HG02798 (cell line): ENCODE measurements at regions not wholly inside any gene's neighbourhood (a gene's known extent, or its start where the extent isn't known, plus 50 kb on each side); places are given as distances from the start of the nearest gene placed in this dataset.
"Not testable (repeated sequence)": the region's sequence is repeated elsewhere in the genome, so short reads cannot be mapped to it uniquely, and the experiment has no call there.

Experiments used
- ATAC-seq: cut with Tn5 transposase; IDR thresholded peaks from one replicate; pipeline ENCODE4 v1.9.1; 2021; ENCODE audit warnings: mild to moderate bottlenecking; ENCODE audit not compliant: unreplicated experiment, poor library complexity

DNA sequence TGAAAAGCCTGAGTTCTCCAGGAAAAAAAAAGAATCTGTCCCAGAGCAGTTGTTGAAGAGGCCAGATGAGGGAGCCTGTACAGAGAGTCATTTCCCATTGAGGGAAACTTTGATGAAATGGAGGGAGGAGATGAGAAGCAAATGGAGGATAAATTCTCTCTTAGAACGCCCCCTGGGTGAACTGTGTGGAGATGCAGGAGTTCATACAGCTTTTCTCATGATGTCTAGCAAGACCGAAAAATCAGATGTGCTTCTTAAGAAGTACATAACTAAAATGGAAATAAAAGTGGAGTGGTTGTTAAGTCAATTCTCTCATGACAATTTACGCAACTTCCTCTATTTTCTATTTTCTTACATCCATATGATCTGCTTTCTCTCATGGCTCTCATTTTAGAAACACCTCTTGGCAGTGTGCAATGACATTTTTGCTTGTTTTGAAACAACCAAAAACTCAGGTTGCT lies 1263.1 kb downstream of the PCDH9 start:
- no peak for ATAC-seq

DNA sequence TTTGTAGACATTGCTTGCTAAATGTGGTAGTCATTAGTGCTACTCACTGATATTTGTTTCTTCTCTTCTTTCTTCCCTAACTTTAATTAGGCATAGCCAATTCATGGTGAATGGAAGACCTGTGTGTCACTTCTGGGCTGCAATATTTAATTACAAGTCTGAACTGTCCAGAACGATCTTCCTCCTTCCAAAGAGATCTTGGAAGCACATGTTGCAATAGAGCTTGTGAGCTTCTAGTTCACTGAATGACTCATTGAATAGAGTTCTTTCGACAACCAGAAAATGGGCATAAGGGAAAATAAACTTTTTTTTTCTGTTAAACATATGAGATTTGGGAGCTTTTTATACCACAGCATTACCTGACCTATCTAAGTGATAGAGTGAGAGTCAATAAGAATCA lies 1264.6 kb downstream of the PCDH9 start:
- ATAC-seq = no peak

GRCh38 chr13:65964672-65965071 lies 1265.5 kb downstream of the PCDH9 start:
- no peak for ATAC-seq

DNA sequence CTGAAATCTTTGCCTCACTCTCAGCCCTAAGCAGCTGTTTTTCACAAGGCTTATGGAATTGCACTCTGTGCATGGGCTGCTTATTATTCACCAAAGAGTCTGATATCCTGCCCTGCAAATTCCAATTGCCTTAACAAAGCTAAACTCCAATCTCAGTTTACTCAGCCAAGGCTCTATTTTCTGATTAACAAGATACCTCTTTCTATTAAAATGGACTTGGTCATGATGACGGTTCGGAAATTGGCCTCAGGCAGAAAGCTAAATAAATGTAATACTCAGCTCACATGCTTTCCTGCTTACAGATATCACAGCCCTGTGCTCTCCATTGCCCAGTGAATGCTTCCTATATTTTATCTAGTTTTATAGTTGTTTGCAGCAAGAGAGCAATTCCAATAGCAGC lies 1270.8 kb downstream of the PCDH9 start:
- ATAC-seq = no peak

DNA sequence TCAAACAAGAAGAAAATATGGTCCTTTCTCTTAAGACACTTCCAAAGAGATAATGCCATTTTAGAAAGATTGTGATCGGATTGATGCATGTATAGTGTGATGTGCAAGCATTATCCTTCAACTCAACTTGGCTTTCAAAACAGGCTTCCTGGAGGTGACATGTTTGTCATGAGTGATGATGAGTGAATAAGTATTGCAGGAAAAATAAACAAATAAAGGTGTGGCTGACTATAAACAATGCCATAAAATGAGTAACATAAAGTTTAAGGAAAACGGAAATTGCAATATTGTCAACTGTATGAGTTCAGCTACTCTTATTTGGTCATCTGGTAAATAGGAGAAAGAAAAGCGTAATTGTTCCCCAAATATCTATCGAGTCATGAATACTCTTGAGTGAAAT lies 1283.7 kb downstream of the PCDH9 start:
- no peak for ATAC-seq

DNA sequence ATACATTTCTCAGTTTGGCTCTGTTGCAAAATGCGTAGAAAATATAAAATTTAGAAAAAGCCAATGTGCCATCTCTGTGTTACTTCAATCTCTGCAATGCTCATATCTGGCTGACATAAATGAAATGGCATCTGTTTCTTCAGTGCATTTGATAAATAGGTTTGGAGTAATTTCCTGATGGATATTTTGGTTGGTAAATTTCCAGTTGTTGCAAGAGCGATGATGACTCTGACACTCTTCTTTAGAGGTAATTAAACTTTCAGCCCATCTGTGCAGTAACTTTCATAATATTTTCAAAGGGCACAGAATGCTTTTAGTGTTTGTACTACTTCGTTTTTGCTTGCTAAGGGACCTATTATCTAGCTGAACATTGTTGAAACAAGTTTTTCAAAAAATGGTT lies 1286.4 kb downstream of the PCDH9 start:
- ATAC-seq = no peak

GRCh38 chr13:65943024-65943423 lies 1287.1 kb downstream of the PCDH9 start:
- ATAC-seq = no peak

GRCh38 chr13:65940720-65941119 lies 1289.4 kb downstream of the PCDH9 start:
- ATAC-seq = no peak

GRCh38 chr13:65937251-65937650 lies 1292.9 kb downstream of the PCDH9 start:
- no peak for ATAC-seq

- no peak for ATAC-seq
Measured at GRCh38 chr13:65936249-65936648, 1293.9 kb downstream of the PCDH9 start.

GRCh38 chr13:65932587-65933239 lies 1297.4 kb downstream of the PCDH9 start:
- ATAC-seq = no peak

DNA sequence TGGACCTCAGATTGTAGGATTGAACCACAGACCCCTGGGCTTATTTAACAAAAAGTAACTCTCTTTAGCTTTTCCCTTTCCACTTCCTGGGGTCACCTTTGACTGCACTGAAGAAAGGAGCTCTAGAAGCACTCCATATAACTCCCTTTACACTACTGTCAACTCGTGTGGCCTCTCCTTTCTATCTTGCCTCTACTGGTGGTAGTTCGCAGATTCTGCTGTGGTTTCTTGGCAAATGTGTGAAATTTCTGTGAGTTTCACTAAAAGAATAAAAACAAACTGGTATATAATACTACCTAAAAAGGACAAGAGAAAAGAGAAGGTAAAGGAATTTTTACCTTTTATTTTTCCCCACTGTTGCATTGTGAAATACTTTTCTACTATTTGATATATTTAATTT lies 1298.1 kb downstream of the PCDH9 start:
- no peak for ATAC-seq

DNA sequence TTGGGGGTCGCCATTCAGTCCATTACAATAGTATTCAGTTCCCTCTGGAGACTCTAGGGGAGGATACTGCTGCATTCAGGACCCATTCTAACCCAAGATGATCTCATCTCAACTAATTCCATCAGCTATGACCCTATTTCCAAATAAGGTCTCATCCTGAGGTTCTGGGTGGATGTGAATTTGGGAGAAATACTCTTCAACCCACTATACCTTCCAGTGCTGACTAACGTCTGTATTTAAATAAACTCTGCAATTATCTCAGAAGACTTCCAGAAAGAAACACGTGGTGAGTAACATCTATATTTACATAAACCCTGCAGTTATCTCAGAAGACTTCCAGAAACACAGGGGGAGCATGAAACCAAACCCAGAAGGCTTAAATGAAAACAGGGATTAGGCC lies 1300.7 kb downstream of the PCDH9 start:
- no peak for ATAC-seq

DNA sequence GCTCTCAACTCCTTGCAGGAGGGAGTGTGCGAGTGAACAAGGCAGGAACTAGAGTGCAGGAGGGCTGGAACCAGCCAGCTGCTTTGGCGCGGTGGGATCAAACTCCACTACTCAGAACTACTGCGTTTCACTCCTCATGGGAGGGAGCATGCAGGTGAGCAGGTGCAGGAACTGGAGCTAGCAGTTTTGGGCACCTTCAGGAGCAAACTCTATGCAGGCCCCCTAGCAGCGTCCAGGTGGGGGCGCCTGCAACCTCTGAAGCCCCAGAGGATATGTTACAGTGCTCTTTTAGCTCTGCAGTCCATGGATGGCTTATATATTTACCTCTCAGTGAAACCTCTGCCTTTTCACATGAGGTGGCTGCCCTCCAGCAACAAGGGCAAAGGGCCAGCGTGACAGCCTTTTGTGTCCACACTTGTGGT lies 1303.4 kb downstream of the PCDH9 start:
- ATAC-seq = peak; percentile 86

- ATAC-seq = not testable (repeated sequence)
Measured at GRCh38 chr13:65922846-65923245, 1307.3 kb downstream of the PCDH9 start.

- no peak for ATAC-seq
Measured at GRCh38 chr13:65921933-65922332, 1308.2 kb downstream of the PCDH9 start.

- no peak for ATAC-seq
Measured at GRCh38 chr13:65917731-65918130, 1312.4 kb downstream of the PCDH9 start.

DNA sequence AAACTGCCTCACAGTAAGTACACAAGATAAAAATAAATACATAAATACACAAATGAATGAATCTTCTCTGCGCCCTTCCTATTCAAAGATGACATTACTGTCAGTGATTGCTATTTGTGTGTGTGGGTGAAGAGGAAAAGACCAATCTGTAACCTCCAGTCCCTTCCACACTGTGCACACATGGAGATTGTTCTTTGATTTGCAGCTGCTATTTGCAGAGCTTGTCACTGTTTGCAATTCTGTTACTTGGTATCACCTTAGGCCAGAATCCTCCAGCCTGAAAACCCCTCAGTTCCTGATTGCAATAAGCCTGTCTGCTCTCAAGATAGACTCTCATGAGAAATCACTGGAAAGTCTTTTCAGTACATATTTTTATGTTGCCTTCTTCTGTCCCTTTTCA lies 1314.9 kb downstream of the PCDH9 start:
- no peak for ATAC-seq

DNA sequence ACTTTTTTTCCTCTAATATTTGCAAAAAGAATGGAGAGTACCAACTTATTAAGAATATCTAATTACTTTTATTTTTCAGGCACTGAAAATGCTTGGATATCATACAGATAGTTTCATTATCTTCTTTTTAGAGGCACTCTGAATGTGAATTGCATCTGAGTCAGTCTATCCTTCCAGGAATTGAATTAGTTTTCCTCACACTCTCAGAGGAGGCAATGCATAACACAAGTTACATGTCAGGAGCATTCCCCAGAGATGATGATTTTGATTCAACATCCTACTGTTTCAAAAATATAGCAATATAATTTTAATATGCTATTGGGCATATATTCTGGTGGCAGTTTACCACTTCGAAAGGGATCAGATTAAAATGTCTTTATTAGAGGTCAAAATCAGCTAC lies 1315.4 kb downstream of the PCDH9 start:
- no peak for ATAC-seq

DNA sequence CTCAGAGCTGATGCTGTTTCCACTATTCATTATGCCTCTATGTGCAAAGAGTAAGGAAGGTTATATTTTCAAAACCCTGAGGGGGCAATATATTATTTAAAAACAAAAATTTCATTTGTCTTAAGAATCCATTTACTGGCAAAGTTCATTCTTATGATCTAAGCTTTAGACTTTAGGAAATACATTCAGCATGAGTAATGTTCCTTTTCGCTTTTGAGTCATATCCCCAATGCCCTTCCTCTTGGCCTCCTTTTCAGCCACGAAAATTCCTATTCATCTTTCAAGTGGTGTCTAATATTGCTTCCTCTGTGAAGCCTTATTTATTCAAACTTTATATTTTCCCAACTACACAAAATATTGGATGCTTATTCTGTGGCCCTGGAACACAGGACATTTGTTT lies 1317.0 kb downstream of the PCDH9 start:
- ATAC-seq = no peak

DNA sequence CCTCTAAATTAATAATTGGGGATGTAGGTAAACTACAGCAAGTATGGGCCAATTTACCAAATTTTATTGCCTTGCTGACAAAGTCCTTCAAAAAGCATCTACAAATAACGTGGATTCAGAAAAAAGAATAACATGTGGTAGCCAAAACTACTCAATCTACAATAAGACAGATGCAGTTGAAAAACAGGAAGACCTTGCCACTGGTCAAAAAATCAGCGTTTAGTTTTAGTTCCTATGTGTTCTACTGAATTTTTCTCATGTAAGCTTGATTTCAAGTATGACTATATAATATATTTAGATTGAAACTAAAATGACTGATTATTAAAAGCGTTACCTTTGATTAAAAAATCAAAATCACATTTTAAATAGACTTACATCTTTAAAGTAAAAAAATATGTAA lies 1317.6 kb downstream of the PCDH9 start:
- no peak for ATAC-seq

DNA sequence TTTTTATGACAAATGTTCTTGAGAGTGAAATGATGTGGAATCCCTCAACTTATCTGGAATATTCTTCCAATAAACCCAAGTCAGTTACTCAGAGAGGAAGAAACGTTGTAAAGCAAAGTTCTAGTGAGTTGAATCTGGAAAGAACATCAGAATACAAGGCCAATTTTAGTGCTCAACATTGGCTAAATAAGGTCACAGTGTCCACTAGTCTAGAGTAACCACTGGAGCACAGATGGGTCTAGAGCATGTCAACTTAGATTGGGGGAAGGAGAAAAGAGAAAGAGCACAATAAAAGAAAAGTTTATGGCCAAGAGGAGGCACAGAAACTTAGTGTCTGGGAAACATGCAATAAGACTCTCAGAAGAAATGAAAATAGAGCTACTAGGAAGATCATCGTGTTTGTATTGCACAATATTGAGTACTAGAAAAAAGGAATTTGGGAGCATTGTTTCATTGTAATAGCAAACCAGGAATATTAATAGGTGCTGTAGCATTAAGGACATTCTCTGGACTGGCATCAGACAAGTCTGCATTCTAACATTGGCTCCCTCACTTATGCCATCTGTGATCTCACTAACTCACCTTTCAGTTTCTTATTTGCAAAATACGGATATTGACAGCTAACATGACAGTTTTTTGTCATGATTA lies 1318.5 kb downstream of the PCDH9 start:
- no peak for ATAC-seq
